K562 (cell line): ENCODE measurements at regions not wholly inside any gene's neighbourhood (a gene's known extent, or its start where the extent isn't known, plus 50 kb on each side); places are given as distances from the start of the nearest gene placed in this dataset.

Experiments used
- ETV5 ChIP-seq: sonication (generic); formaldehyde crosslinking; IDR thresholded peaks from 2 replicates; pipeline ENCODE4 v1.4.0; 2020; ENCODE audit warnings: low read depth, mild to moderate bottlenecking, missing genetic modification reagents
- GABPB1 ChIP-seq: sonication (generic); formaldehyde crosslinking; IDR thresholded peaks from 2 replicates; pipeline ENCODE4 v1.8.0; 2022; ENCODE audit warnings: mild to moderate bottlenecking, missing genetic modification reagents
- JUN ChIP-seq, 2 experiments: sonication (generic) in 1 of 2; formaldehyde crosslinking in 1 of 2; IDR thresholded peaks; 2 replicates each; pipeline versions ENCODE4 v1.6.1 to v1.8.0; 2012 to 2022; ENCODE audit warnings: borderline replicate concordance in 2 of 2, mild to moderate bottlenecking in 2 of 2, improper control_type of control experiment in 1 of 2, low read depth in 1 of 2, low read length in 1 of 2, missing genetic modification reagents in 1 of 2
- MYBL2 ChIP-seq, 2 experiments: fragments of 450-650 bp in 1 of 2; sonication (generic) in 1 of 2; formaldehyde crosslinking in 1 of 2; IDR thresholded peaks; 2 replicates each; pipeline versions ENCODE4 v1.6.1 to v1.8.1; 2017 to 2022; ENCODE audit warnings: borderline replicate concordance in 1 of 2, inconsistent platforms in 1 of 2, low read depth in 1 of 2, mild to moderate bottlenecking in 1 of 2, missing genetic modification reagents in 1 of 2, moderate library complexity in 1 of 2
- NR2C2 ChIP-seq, 2 experiments: fragments of 200-800 bp in 1 of 2; sonication (Bioruptor generic) in 1 of 2; sonication (generic) in 1 of 2; formaldehyde crosslinking in 1 of 2; IDR thresholded peaks; 2 replicates each; pipeline versions ENCODE4 v1.6.1 to v1.8.0; 2016 to 2022; ENCODE audit warnings: mild to moderate bottlenecking in 1 of 2, missing compliant biosample characterization in 1 of 2, missing genetic modification characterization in 1 of 2, missing genetic modification reagents in 1 of 2
- SREBF2 ChIP-seq: sonication (generic); formaldehyde crosslinking; IDR thresholded peaks from 2 replicates; pipeline ENCODE4 v1.4.0; 2020; ENCODE audit warnings: mild to moderate bottlenecking, missing genetic modification reagents
- STAG1 ChIP-seq: sonication (generic); formaldehyde crosslinking; IDR thresholded peaks from 2 replicates; pipeline ENCODE4 v1.5.0; 2020; ENCODE audit warnings: missing genetic modification reagents, borderline replicate concordance
- TEAD4 ChIP-seq, 2 experiments: sonication (generic) in 1 of 2; formaldehyde crosslinking in 1 of 2; IDR thresholded peaks; 2 replicates each; pipeline versions ENCODE4 v1.6.1 to v1.8.0; 2012 to 2022; ENCODE audit warnings: borderline replicate concordance in 1 of 2, inconsistent platforms in 1 of 2, low read length in 1 of 2, mild to moderate bottlenecking in 1 of 2, missing genetic modification reagents in 1 of 2
- TF ChIP-seq, protein P1 (sequence below), 2 experiments: fragments of 450-650 bp; formaldehyde crosslinking in 1 of 2; IDR thresholded peaks; 2 replicates each; pipeline versions ENCODE4 v1.4.0 to v1.6.1; 2014 to 2020; ENCODE audit warnings: mild to moderate bottlenecking in 2 of 2, borderline replicate concordance in 1 of 2, low read depth in 1 of 2
- TF ChIP-seq, protein P2 (sequence below): fragments of 450-650 bp; IDR thresholded peaks from 2 replicates; pipeline ENCODE4 v1.6.1; 2018; ENCODE audit not compliant: partially characterized antibody
- TF ChIP-seq, protein P3 (sequence below), 2 experiments: fragments of 250-450 bp in 1 of 2; fragments of 450-650 bp in 1 of 2; sonication (Bioruptor Pico) in 1 of 2; IDR thresholded peaks; 2 replicates each; pipeline versions ENCODE4 v1.6.1 to v1.8.0; 2016 to 2021; ENCODE audit warnings: mild to moderate bottlenecking in 2 of 2, moderate library complexity in 2 of 2, missing compliant biosample characterization in 1 of 2, missing genetic modification characterization in 1 of 2

DNA sequence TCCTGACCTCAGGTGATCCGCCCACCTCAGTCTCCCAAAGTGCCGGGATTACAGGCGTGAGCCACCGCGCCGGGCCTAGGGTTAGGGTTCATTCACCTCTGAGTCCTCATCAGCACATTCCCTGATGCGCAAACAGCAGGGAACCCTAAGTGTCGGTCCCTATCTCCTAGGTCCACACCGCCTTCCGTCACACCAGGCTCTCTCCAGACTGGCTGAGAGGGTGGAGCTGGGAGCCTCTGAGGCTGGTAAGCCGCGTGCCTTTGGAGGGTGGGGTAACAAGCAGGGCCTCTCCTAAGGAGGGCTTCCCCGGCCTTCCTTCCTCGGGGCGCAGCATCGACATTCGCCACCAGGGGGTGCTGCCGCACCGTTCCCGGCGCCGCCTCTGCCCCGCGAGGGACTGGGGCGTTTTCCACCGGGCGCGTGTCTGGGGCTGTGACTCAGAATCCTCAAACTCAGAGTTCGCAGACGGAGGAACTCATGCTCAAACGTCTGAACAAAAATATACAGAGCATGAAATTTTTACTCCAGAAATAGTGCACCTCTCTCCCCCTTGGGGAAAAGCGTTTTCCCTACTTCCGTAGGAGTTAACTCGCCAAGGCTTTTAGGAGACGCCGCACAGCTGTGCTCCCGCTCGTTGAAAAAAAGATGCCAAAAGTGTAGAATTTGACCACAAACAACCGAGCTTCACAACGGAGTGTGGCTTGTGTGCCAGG, 63.9 kb upstream of the ASAP2 start (continued):
- TF ChIP-seq, protein P1, sequence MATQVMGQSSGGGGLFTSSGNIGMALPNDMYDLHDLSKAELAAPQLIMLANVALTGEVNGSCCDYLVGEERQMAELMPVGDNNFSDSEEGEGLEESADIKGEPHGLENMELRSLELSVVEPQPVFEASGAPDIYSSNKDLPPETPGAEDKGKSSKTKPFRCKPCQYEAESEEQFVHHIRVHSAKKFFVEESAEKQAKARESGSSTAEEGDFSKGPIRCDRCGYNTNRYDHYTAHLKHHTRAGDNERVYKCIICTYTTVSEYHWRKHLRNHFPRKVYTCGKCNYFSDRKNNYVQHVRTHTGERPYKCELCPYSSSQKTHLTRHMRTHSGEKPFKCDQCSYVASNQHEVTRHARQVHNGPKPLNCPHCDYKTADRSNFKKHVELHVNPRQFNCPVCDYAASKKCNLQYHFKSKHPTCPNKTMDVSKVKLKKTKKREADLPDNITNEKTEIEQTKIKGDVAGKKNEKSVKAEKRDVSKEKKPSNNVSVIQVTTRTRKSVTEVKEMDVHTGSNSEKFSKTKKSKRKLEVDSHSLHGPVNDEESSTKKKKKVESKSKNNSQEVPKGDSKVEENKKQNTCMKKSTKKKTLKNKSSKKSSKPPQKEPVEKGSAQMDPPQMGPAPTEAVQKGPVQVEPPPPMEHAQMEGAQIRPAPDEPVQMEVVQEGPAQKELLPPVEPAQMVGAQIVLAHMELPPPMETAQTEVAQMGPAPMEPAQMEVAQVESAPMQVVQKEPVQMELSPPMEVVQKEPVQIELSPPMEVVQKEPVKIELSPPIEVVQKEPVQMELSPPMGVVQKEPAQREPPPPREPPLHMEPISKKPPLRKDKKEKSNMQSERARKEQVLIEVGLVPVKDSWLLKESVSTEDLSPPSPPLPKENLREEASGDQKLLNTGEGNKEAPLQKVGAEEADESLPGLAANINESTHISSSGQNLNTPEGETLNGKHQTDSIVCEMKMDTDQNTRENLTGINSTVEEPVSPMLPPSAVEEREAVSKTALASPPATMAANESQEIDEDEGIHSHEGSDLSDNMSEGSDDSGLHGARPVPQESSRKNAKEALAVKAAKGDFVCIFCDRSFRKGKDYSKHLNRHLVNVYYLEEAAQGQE (IDR thresholded peaks at IDR 0.05; ENCODE audit: borderline replicate concordance) = peak; percentile 96
- TF ChIP-seq, protein P1 (CRISPR knock-in tag; IDR thresholded peaks at IDR 0.05; ENCODE audit: low read depth) = no peak
- peak; percentile 66 for TF ChIP-seq TEAD4 (IDR thresholded peaks at IDR 0.05; ENCODE audit: low read length)
- no peak for TF ChIP-seq TEAD4 (CRISPR knock-in tag; IDR thresholded peaks at IDR 0.05; ENCODE audit: borderline replicate concordance)
- TF ChIP-seq JUN (IDR thresholded peaks at IDR 0.05; ENCODE audit: borderline replicate concordance, low read depth, low read length) = peak; percentile 60
- TF ChIP-seq JUN (CRISPR knock-in tag; IDR thresholded peaks at IDR 0.05; ENCODE audit: borderline replicate concordance) = no peak; the same call in 1 of the 2 replicates
- peak; percentile 99 for TF ChIP-seq STAG1 (CRISPR knock-in tag)
- TF ChIP-seq, protein P2, sequence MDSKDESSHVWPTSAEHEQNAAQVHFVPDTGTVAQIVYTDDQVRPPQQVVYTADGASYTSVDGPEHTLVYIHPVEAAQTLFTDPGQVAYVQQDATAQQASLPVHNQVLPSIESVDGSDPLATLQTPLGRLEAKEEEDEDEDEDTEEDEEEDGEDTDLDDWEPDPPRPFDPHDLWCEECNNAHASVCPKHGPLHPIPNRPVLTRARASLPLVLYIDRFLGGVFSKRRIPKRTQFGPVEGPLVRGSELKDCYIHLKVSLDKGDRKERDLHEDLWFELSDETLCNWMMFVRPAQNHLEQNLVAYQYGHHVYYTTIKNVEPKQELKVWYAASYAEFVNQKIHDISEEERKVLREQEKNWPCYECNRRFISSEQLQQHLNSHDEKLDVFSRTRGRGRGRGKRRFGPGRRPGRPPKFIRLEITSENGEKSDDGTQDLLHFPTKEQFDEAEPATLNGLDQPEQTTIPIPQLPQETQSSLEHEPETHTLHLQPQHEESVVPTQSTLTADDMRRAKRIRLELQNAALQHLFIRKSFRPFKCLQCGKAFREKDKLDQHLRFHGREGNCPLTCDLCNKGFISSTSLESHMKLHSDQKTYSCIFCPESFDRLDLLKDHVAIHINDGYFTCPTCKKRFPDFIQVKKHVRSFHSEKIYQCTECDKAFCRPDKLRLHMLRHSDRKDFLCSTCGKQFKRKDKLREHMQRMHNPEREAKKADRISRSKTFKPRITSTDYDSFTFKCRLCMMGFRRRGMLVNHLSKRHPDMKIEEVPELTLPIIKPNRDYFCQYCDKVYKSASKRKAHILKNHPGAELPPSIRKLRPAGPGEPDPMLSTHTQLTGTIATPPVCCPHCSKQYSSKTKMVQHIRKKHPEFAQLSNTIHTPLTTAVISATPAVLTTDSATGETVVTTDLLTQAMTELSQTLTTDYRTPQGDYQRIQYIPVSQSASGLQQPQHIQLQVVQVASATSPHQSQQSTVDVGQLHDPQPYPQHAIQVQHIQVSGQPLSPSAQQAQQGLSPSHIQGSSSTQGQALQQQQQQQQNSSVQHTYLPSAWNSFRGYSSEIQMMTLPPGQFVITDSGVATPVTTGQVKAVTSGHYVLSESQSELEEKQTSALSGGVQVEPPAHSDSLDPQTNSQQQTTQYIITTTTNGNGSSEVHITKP = peak; percentile 4
- no peak for TF ChIP-seq SREBF2
- 0 out of 2 replicates have a peak, but pooled peaks have one; percentile 66 for TF ChIP-seq ETV5 (CRISPR knock-in tag)
- TF ChIP-seq, protein P3, sequence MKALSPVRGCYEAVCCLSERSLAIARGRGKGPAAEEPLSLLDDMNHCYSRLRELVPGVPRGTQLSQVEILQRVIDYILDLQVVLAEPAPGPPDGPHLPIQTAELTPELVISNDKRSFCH (CRISPR knock-in tag; IDR thresholded peaks at IDR 0.05) = no peak
- TF ChIP-seq, protein P3 (tag; IDR thresholded peaks at IDR 0.05) = peak; percentile 59; the same call in 1 of the 2 replicates
- no peak for TF ChIP-seq MYBL2 (IDR thresholded peaks at IDR 0.05; ENCODE audit: low read depth)
- TF ChIP-seq MYBL2 (CRISPR knock-in tag; IDR thresholded peaks at IDR 0.05; ENCODE audit: borderline replicate concordance) = no peak
- TF ChIP-seq NR2C2 (CRISPR knock-in tag; IDR thresholded peaks at IDR 0.05) = no peak; the same call in 1 of the 2 replicates
- peak; percentile 30; the same call in 1 of the 2 replicates for TF ChIP-seq NR2C2 (tag; IDR thresholded peaks at IDR 0.05)
- TF ChIP-seq GABPB1 (CRISPR knock-in tag) = peak; percentile 76
